GM12878 (cell line): ENCODE measurements at regions not wholly inside any gene's neighbourhood (a gene's known extent, or its start where the extent isn't known, plus 50 kb on each side); places are given as distances from the start of the nearest gene placed in this dataset.

Source experiments
- BRCA1 ChIP-seq: IDR thresholded peaks from 2 replicates; pipeline ENCODE4 v1.6.1; 2011; ENCODE audit warnings: low read depth, low read length, improper control_type of control experiment
- CHD4 ChIP-seq: fragments of 200-600 bp; sonication (generic); IDR thresholded peaks from 2 replicates; pipeline ENCODE4 v1.6.1; 2016; ENCODE audit warnings: mild to moderate bottlenecking
- GABPA ChIP-seq: IDR thresholded peaks from 2 replicates; pipeline ENCODE4 v1.6.1; 2014; ENCODE audit warnings: antibody characterized with exemption, low read depth, mild to moderate bottlenecking, inconsistent platforms
- NR2C1 ChIP-seq: fragments of 450-650 bp; IDR thresholded peaks from 2 replicates; pipeline ENCODE4 v1.6.1; 2017; ENCODE audit warnings: antibody characterized with exemption, mild to moderate bottlenecking, moderate library complexity
- SIN3A ChIP-seq: IDR thresholded peaks from 2 replicates; pipeline ENCODE4 v1.6.1; 2012; ENCODE audit warnings: low read depth, low read length, improper control_type of control experiment
- SMAD1 ChIP-seq: fragments of 450-650 bp; IDR thresholded peaks from 2 replicates; pipeline ENCODE4 v1.6.1; 2018; ENCODE audit warnings: mild to moderate bottlenecking, low read depth; ENCODE audit not compliant: partially characterized antibody
- SMARCA5 ChIP-seq: fragments of 450-650 bp; IDR thresholded peaks from 2 replicates; pipeline ENCODE4 v1.6.1; 2017; ENCODE audit warnings: mild to moderate bottlenecking
- SMC3 ChIP-seq: IDR thresholded peaks from 2 replicates; pipeline ENCODE4 v1.6.1; 2011; ENCODE audit warnings: low read length, improper control_type of control experiment, borderline replicate concordance
- SPI1 ChIP-seq: IDR thresholded peaks from 2 replicates; pipeline ENCODE4 v1.6.1; 2011; ENCODE audit warnings: low read depth, mild to moderate bottlenecking, low read length, moderate library complexity, borderline replicate concordance; ENCODE audit not compliant: insufficient read depth
- TCF3 ChIP-seq: IDR thresholded peaks from 2 replicates; pipeline ENCODE4 v1.6.1; 2012; ENCODE audit warnings: low read depth, mild to moderate bottlenecking, low read length, borderline replicate concordance; ENCODE audit not compliant: insufficient read depth
- ZBTB33 ChIP-seq: fragments of 450-650 bp; IDR thresholded peaks from 2 replicates; pipeline ENCODE4 v1.6.1; 2017; ENCODE audit warnings: mild to moderate bottlenecking
- ZNF217 ChIP-seq: fragments of 450-650 bp; IDR thresholded peaks from 2 replicates; pipeline ENCODE4 v1.6.1; 2017; ENCODE audit warnings: antibody characterized with exemption, mild to moderate bottlenecking
- ZNF24 ChIP-seq: fragments of 450-650 bp; IDR thresholded peaks from 2 replicates; pipeline ENCODE4 v1.6.1; 2017; ENCODE audit warnings: antibody characterized with exemption, mild to moderate bottlenecking
- TF ChIP-seq, protein P1 (sequence below), 3 experiments: IDR thresholded peaks in 2 of 3; conservative IDR thresholded peaks in 1 of 3; 2 replicates each; pipeline ENCODE4 v1.5.1; 2011; ENCODE audit warnings: low read depth in 3 of 3, low read length in 3 of 3, mild to moderate bottlenecking in 3 of 3, control low read depth in 2 of 3, moderate library complexity in 2 of 3, inconsistent platforms in 1 of 3, mixed read lengths in 1 of 3; ENCODE audit not compliant: control insufficient read depth in 2 of 3, insufficient read depth in 1 of 3; ENCODE audit errors: extremely low read depth in 1 of 3

- TF ChIP-seq CHD4 (no peak), ZNF217 (no peak), SMC3 (no peak), ZNF24 (no peak), SPI1 (no peak), GABPA (no peak), ZBTB33 (no peak), NR2C1 (no peak), TCF3 (no peak), SIN3A (no peak), SMARCA5 (no peak), SMAD1 (no peak), BRCA1 (no peak)
- TF ChIP-seq, protein P1, sequence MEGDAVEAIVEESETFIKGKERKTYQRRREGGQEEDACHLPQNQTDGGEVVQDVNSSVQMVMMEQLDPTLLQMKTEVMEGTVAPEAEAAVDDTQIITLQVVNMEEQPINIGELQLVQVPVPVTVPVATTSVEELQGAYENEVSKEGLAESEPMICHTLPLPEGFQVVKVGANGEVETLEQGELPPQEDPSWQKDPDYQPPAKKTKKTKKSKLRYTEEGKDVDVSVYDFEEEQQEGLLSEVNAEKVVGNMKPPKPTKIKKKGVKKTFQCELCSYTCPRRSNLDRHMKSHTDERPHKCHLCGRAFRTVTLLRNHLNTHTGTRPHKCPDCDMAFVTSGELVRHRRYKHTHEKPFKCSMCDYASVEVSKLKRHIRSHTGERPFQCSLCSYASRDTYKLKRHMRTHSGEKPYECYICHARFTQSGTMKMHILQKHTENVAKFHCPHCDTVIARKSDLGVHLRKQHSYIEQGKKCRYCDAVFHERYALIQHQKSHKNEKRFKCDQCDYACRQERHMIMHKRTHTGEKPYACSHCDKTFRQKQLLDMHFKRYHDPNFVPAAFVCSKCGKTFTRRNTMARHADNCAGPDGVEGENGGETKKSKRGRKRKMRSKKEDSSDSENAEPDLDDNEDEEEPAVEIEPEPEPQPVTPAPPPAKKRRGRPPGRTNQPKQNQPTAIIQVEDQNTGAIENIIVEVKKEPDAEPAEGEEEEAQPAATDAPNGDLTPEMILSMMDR (IDR thresholded peaks at IDR 0.05 in 2 of 3, conservative IDR thresholded peaks at IDR 0.05 in 1 of 3; ENCODE audit: control insufficient read depth in 2 of 3, extremely low read depth in 1 of 3, insufficient read depth in 1 of 3, low read depth in 3 of 3, low read length in 3 of 3), result no peak
These were observed 129.2 kb upstream of the CBLB start for GRCh38 chr3:105997800-105998526.
